HG03432 (cell line): ENCODE measurements at regions not wholly inside any gene's neighbourhood (a gene's known extent, or its start where the extent isn't known, plus 50 kb on each side); places are given as distances from the start of the nearest gene placed in this dataset.
"Not testable (repeated sequence)": the region's sequence is repeated elsewhere in the genome, so short reads cannot be mapped to it uniquely, and the experiment has no call there.

ENCODE experiments used
- ATAC-seq: cut with Tn5 transposase; IDR thresholded peaks from one replicate; pipeline ENCODE4 v1.9.1; 2021; ENCODE audit warnings: mild to moderate bottlenecking, moderate library complexity; ENCODE audit not compliant: unreplicated experiment

DNA sequence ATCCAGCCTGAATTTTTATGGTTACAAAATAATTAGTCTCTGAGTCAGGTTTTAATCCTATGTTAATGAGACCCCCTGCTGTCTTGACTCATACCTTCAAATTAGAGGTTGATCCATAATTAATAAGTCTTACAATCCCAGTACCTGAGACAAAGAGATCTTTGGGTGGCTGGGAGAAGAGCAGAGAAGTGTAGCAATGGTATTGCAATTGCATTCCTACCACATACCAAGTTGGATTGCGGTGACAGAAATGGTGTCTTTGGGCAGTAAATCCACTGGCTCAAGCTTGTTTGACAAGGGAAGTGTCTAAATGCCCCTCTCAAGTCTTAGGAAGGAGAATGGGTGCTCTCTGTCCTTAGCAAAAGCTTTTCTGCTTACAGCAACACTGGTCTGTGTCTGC is 150.4 kb downstream of the BTBD3 start:
- no peak for ATAC-seq

GRCh38 chr20:12069181-12069580 is 151.5 kb downstream of the BTBD3 start:
- no peak for ATAC-seq

DNA sequence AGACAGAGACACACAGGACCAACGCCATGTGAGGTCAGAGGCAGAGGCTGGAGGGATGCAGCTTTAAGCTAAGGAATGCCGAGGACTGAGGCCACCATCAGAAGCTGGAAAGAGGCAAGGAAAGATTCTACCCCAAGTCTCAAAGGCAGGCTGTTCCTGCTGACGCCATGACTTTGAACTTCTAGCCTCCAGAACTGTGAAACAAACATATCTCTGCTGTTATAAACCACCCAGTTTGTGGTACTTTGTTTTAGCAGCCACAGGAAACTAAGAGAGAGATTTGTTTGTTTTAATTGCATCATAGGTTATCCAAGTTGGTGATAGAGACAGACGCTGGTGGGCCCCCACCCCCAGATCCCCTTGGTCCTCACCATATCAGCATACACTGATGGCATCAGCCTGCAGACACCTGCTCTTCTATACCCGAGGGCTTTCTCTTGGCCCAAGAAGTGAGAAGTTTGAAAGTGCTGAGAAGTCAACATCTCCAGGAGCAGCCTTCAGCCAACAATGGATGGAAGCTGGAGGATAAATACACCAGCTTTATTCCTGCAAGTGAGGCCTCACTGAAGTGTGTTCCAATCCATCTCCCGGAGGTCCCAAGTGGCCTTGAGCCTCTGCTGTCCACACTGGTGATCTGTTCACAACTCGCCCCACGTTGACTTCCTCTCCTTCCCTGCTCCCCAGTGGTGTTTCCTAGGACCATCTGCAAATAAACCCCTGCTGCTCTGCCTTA is 154.7 kb downstream of the BTBD3 start:
- no peak for ATAC-seq

DNA sequence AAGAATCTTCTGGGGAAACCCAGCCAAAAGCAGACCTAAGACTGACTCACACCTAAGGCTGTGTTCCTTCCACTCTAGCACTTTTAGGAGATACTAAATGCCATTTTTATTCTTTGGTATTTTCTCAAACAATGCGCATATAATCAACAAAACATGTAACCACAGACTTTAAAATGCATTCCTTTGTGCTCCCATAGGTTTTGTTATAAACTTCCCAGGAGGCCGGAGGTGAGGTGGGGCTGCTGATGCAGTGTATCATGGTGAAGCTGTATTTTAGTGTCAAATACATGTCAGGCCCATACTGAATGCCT is 155.2 kb downstream of the BTBD3 start:
- ATAC-seq = no peak

GRCh38 chr20:12074111-12074655 is 156.5 kb downstream of the BTBD3 start:
- no peak for ATAC-seq

GRCh38 chr20:12076200-12076599 is 158.5 kb downstream of the BTBD3 start:
- ATAC-seq = no peak

DNA sequence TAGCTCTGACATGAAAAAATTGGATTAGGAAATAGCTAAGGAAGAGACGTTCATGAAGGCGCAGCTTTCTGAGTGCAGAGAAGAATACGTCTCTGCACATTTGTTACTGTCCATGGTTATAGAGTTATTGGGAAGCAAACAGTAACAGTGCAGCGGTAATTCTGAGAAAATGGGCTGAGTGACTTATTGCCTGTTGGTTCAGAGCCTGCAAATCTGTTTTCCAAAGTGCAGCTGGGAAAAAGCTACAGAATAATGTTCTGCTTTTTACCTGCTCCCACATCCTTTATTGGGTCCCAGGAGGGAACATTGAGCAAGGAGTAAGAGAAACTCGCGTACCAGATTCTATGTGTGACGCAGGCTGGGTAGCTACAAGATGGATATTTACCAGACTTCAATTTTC is 160.2 kb downstream of the BTBD3 start:
- no peak for ATAC-seq

GRCh38 chr20:12079490-12079889 is 161.8 kb downstream of the BTBD3 start:
- ATAC-seq = no peak

DNA sequence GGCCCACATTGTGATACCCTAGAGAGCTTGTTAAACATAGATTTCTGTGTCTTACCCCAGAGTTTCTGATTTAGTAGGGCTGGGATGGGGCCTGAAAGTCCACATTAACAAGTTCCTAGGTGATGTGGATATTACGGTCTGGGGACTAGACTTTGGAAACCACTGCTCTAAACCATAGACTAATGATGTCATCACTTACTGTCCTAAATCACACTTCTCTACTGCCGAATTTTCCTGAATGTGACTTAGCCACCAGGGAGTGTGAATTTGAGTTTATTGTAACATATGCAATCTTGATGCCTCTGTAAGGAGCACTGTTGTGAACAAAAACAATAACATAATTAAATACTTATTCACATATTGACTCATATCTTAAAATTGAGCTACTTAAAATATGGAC is 165.6 kb downstream of the BTBD3 start:
- ATAC-seq = no peak

DNA sequence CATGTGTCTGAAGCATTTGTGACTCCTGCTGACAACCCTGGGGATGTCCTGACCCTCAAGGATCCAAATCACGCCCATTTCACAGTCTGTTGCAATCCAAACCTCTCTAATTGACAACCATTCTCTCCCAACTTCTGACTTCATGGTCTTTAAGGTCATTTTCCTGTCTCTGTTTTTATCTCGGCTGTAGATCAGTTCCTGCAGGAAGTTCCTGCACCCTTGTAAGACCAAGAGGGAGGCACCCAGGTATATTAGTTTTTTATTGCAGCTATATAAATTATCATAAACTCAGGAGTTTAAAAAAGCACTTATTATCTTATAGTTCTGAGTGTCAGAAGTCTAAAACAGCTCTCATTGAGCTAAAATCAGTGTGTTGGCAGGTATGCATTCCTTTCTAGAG is 166.8 kb downstream of the BTBD3 start:
- no peak for ATAC-seq

DNA sequence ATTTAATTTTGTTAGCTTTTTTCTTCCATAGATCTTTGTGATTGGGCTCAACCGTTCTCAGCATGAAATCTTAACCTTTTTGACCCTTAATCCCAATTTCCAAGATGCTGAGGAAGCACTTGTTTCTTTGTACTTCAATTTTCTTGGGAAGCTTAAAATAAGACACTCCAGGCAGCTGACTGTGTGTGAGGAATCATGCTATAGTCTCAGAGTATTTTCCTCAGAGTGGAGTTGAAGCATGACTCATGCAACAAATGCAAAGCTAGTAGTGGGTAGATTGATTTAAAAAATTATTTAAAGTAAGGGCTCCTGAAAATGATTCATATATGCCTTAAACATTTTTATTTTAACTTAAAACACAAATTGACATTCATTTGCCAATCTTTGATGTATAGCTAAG is 168.7 kb downstream of the BTBD3 start:
- no peak for ATAC-seq

GRCh38 chr20:12090920-12091319 is 173.2 kb downstream of the BTBD3 start:
- ATAC-seq = no peak

DNA sequence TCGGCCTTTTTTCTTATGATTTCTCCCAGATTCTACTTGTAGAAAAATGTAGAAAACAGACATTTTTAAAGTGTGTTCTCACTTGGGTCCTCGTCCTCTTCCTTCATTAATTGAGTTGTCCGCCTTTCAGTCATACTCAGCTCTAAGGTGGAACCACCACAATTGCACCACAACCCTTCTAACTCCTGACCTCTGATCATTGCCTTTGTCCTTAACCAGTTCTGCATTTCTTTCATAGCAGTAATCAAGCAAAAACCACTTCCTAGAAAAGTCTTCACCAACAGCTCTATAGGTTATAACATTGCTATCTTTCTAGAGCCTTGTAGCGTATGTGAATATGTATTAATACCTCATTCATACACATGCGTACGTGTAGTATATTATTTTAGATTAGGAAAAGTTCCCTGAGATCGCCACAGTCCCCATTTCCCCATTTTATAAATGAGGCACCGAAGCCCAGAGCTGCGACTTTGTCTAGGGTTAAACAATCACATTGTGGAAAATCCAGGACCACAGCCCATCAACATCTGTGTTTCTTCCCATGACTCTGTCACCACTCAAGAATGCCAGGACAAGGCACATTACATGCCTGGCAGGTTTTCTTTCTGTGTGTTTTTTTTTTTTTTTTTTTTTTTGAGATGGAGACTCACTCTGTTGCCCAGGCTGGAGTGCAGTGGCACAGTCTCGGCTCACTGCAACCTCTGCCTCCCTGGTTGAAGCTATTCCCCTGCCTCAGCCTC is 175.5 kb downstream of the BTBD3 start:
- ATAC-seq = no peak

GRCh38 chr20:12093797-12094190 is 176.1 kb downstream of the BTBD3 start:
- ATAC-seq = not testable (repeated sequence)

DNA sequence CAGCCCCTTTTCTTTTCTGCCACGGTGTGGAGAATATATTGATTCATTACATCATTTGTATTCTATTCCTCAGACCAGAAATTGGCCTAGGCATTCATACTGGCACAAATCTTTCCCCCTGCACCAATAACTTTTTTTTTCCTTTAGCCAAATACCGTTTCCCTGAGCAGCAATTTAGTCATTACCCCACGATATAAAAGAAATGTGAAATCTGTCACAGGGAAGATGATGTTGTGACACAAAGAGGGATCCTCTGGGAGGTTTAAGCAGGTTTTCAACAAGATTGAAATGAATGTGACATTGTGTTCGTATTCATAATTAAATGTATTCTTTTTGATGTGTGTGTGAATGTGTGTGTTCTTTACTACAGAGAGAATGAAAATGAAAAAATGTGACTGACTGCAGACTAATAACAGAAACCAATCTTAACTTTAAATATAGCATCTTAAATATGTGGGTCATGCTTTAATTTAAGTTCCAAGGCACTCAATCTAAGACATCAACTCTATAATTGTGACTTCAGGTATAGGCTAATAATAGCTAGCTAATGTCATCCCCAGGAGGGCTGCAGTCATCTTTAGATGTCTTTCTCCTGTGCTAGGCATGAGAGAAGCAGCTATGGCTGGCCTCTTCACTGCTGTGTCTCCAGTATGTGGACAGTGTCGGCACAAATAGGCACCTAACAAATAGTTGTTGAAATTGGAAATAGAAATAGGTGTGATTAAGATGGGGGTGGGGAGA is 177.7 kb downstream of the BTBD3 start:
- no peak for ATAC-seq

GRCh38 chr20:12098421-12098820 is 180.7 kb downstream of the BTBD3 start:
- no peak for ATAC-seq

DNA sequence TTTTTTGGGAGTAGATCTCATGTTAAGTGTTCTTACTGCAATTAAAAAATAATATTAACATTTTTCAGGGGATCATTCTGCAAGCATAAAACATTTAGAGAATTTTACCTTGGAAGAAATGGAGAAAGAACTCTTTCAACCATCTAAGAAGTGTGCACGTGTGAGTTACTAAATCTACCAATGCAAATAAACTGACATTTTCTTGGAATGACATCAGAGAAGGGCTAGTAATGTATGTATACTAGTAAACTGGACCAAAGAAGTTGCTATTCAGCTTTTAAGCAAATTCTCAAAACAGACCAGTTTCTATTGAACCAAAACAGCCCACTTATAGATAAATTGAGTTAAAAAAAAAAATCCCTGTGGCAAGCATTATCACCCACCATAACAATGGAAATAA is 191.2 kb downstream of the BTBD3 start:
- no peak for ATAC-seq

DNA sequence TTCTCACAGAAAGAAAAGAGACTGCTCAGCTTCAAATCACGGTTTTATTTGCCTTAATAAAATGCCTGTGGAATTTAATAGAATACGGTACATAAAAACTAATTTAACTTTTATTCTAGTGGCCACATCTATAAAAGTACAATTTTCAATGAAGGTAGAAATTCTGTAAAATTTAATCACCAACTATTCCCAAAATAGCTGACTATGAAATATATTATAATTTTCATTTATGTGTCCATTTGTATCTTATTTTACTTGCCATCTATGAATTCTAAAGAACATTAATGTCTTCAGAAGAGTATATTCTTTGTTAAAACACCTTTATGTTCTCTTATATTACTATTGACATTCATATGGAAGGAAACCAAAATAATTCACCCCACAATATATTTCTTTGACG is 192.6 kb downstream of the BTBD3 start:
- no peak for ATAC-seq

GRCh38 chr20:12110711-12111110 is 193.0 kb downstream of the BTBD3 start:
- no peak for ATAC-seq

- ATAC-seq = no peak
Observed at GRCh38 chr20:12111431-12112088, 193.9 kb downstream of the BTBD3 start.

- ATAC-seq = no peak
Observed at GRCh38 chr20:12112089-12112474, 194.4 kb downstream of the BTBD3 start.
